Endothelial cell (in vitro differentiated cells): ENCODE measurements at regions not wholly inside any gene's neighbourhood (a gene's known extent, or its start where the extent isn't known, plus 50 kb on each side); places are given as distances from the start of the nearest gene placed in this dataset.

Source experiments
- DNase-seq: peaks from one replicate; pipeline ENCODE4 v3.0.0; 2021; ENCODE audit warnings: low spot score
- H3K27ac Mint-ChIP-seq: one replicate; pipeline ENCODE4 v1.8.0; 2021; ENCODE audit warnings: mixed read lengths, inconsistent platforms; ENCODE audit not compliant: unreplicated experiment
- H3K27me3 Mint-ChIP-seq: one replicate; pipeline ENCODE4 v1.8.0; 2021; ENCODE audit warnings: mild to moderate bottlenecking, moderate library complexity, mixed read lengths, inconsistent platforms; ENCODE audit not compliant: unreplicated experiment
- H3K36me3 Mint-ChIP-seq: one replicate; pipeline ENCODE4 v1.8.0; 2021; ENCODE audit warnings: mild to moderate bottlenecking, low read depth, mixed read lengths, inconsistent platforms; ENCODE audit not compliant: unreplicated experiment
- H3K4me1 Mint-ChIP-seq: one replicate; pipeline ENCODE4 v1.8.0; 2021; ENCODE audit warnings: mild to moderate bottlenecking, mixed read lengths, inconsistent platforms; ENCODE audit not compliant: unreplicated experiment
- H3K4me3 Mint-ChIP-seq: one replicate; pipeline ENCODE4 v1.8.0; 2021; ENCODE audit warnings: mild to moderate bottlenecking, mixed read lengths, inconsistent platforms; ENCODE audit not compliant: unreplicated experiment
- H3K9me3 Mint-ChIP-seq: one replicate; pipeline ENCODE4 v1.8.0; 2021; ENCODE audit warnings: mixed read lengths, inconsistent platforms; ENCODE audit not compliant: unreplicated experiment
- CTCF ChIP-seq: fragments of 200-600 bp; sonication (generic); IDR thresholded peaks from one replicate; pipeline ENCODE4 v1.5.0; 2021; ENCODE audit warnings: antibody characterized with exemption; ENCODE audit not compliant: unreplicated experiment

DNA sequence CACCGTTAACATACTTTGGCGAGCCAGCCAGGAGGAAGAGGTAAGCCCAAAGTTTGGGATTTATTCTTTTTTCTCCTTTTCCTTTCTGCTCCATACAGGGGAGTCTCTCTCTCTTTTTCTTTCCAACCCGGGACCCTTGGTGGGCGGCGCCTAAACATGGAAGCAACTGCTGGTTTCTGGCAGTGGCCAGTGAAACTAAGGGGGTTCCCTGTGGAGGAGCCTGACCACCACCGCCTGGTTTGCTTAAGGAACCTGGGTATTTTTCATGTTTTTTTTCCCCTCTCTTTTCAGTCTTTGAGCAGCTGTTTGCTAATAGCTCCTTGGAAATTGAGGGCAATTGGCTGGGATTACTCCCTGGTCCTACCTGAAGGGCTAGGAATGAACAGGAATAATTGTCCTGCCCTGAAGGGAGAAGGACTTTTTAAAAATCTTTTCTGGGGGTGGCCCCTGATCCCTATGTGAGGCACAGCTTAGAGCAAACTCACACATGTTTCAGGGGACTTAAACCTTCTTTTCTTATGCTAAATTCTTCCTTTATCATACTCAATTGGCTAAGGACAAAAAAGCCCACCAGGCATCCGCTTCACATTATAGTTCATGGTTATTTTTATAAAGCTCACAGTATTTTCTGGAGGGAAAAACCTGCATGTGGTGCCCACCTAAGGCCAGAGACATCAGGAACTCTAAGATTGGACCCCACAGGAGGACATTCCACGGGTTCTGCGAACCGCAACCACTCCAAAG lies 61.3 kb upstream of the PLD5 start:
- Mint-ChIP-seq H3K4me1 (no peaks in the 10 kb centered on the region), H3K36me3 (no peaks in the 10 kb centered on the region), H3K27me3 (peaks cover under 1% of the 10 kb centered on the region), H3K9me3 (no peaks in the 10 kb centered on the region), H3K27ac (no peak overlapping the region), H3K4me3 (no peak overlapping the region)
- TF ChIP-seq CTCF = no peak
- DNase-seq = no peak

- Mint-ChIP-seq H3K27ac (no peak overlapping the region), H3K9me3 (no peaks in the 10 kb centered on the region), H3K4me3 (no peak overlapping the region), H3K36me3 (no peaks in the 10 kb centered on the region), H3K4me1 (no peaks in the 10 kb centered on the region), H3K27me3 (no peaks in the 10 kb centered on the region)
- no peak for DNase-seq
- TF ChIP-seq CTCF = no peak
Observed at GRCh38 chr1:242582669-242583068, 58.2 kb upstream of the PLD5 start.

DNA sequence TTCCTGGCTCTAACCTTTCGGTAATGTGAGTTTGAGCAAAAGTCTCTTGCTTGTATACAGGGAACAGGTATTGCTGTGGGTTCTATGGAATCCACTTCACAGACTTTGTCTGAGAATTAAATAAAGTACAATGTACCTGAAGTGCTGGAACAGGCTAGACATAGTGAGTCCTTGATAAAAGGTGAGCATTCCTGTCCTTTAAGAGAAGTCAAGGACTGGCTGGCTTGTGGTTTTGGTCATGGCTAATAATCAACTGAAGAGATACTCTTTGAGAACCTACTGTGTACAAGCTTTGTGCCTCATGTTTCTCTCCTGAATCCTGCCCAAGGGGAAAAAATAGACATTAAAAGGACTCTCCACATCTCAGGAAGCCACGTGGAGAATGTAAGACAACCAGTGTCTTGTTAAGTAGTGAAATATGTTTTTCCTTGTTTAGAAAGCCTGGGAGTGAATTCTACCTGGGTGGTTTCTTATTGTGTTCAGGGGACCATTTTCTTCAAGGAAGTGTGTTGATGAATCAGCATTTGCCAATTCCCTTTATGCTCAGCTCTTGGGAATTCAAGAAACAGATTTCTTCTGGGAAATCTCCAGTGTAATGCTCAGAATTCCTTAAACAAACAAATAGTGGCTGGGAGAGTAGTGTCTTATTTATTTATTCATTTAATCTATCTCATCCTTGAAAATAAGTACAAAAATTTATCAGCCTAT lies 55.2 kb upstream of the PLD5 start:
- no peak overlapping the region for H3K27ac Mint-ChIP-seq

More for the DNA sequence above, 55.2 kb upstream of the PLD5 start:
- Mint-ChIP-seq H3K36me3 (no peaks in the 10 kb centered on the region), H3K9me3 (no peaks in the 10 kb centered on the region), H3K27me3 (no peaks in the 10 kb centered on the region), H3K4me3 (no peak overlapping the region), H3K4me1 (no peaks in the 10 kb centered on the region)
- DNase-seq = no peak
- TF ChIP-seq CTCF = no peak
